ENCODE measurements at regions not wholly inside any gene's neighbourhood (a gene's known extent, or its start where the extent isn't known, plus 50 kb on each side); places are given as distances from the start of the nearest gene placed in this dataset.

GRCh38 chr11:116172156-116172555, 600.6 kb downstream of the BUD13 start:
- Histone ChIP-seq H3K4me3 (ENCODE audit: low read length) (no peak overlapping the region), H3K9ac (ENCODE audit: extremely low read depth, low read length, poor library complexity, severe bottlenecking) (no peak overlapping the region), H3K27me3 (ENCODE audit: control insufficient read depth, insufficient read depth, low read length, poor library complexity, severe bottlenecking) (peaks cover 36% of the 10 kb centered on the region), H3K4me1 (ENCODE audit: control insufficient read depth, insufficient read depth, low read length) (peaks cover 25% of the 10 kb centered on the region), H3K27ac (ENCODE audit: low read depth, low read length) (no peak overlapping the region), H3K9me3 (ENCODE audit: control insufficient read depth, low read length) (no peaks in the 10 kb centered on the region), H3K36me3 (ENCODE audit: control insufficient read depth, insufficient read depth, low read length) (no peaks in the 10 kb centered on the region)
- Mint-ChIP-seq H3K36me3 (ENCODE audit: low read depth) (no peaks in the 10 kb centered on the region), H3K27me3 (ENCODE audit: insufficient read depth) (peaks cover 51% of the 10 kb centered on the region), H3K27ac (no peak overlapping the region), H3K4me3 (no peak overlapping the region), H3K4me1 (peaks cover 49% of the 10 kb centered on the region), H3K9me3 (no peaks in the 10 kb centered on the region)
- WGBS, 2 experiments (ENCODE audit: insufficient coverage in 1 of 2, insufficient read length in 1 of 2), result 93 to 100% methylated on average over 1 to 3 of the region's 3 CpGs
- DNase-seq, result no peak
- TF ChIP-seq CTCF (conservative IDR thresholded peaks at IDR 0.05), result no peak

- WGBS, 2 experiments (ENCODE audit: insufficient coverage in 1 of 2, insufficient read length in 1 of 2), result 93 to 96% methylated on average over 6 to 9 of the region's 10 CpGs
- Histone ChIP-seq H3K27me3 (ENCODE audit: control insufficient read depth, insufficient read depth, low read length, poor library complexity, severe bottlenecking) (peaks cover 42% of the 10 kb centered on the region), H3K36me3 (ENCODE audit: control insufficient read depth, insufficient read depth, low read length) (no peaks in the 10 kb centered on the region), H3K4me3 (ENCODE audit: low read length) (no peak overlapping the region), H3K4me1 (ENCODE audit: control insufficient read depth, insufficient read depth, low read length) (peaks cover 29% of the 10 kb centered on the region), H3K9me3 (ENCODE audit: control insufficient read depth, low read length) (no peaks in the 10 kb centered on the region), H3K9ac (ENCODE audit: extremely low read depth, low read length, poor library complexity, severe bottlenecking) (no peak overlapping the region), H3K27ac (ENCODE audit: low read depth, low read length) (no peak overlapping the region)
- H3K36me3 Mint-ChIP-seq (ENCODE audit: low read depth), result no peaks in the 10 kb centered on the region
- peaks cover 57% of the 10 kb centered on the region for H3K27me3 Mint-ChIP-seq (ENCODE audit: insufficient read depth)
- no peak overlapping the region for H3K4me3 Mint-ChIP-seq
- H3K9me3 Mint-ChIP-seq, result no peaks in the 10 kb centered on the region
- peak; percentile 43 for DNase-seq
- TF ChIP-seq CTCF (conservative IDR thresholded peaks at IDR 0.05), result no peak
- peaks cover 49% of the 10 kb centered on the region for H3K4me1 Mint-ChIP-seq
- no peak overlapping the region for H3K27ac Mint-ChIP-seq
These were observed 601.3 kb downstream of the BUD13 start for GRCh38 chr11:116171271-116172140.

GRCh38 chr11:116170526-116171120, 602.2 kb downstream of the BUD13 start:
- 71 to 88% methylated on average over 2 to 8 of the region's 8 CpGs for WGBS, 2 experiments (ENCODE audit: insufficient coverage in 1 of 2, insufficient read length in 1 of 2)
- no peaks in the 10 kb centered on the region for H3K36me3 Mint-ChIP-seq (ENCODE audit: low read depth)
- H3K27me3 Mint-ChIP-seq (ENCODE audit: insufficient read depth), result peaks cover 66% of the 10 kb centered on the region
- DNase-seq, result peak; percentile 70
- H3K27me3 ChIP-seq (ENCODE audit: control insufficient read depth, insufficient read depth, low read length, poor library complexity, severe bottlenecking), result peaks cover 51% of the 10 kb centered on the region
- no peaks in the 10 kb centered on the region for H3K9me3 Mint-ChIP-seq
- H3K4me3 ChIP-seq (ENCODE audit: low read length), result no peak overlapping the region
- H3K9me3 ChIP-seq (ENCODE audit: control insufficient read depth, low read length), result no peaks in the 10 kb centered on the region
- peaks cover 45% of the 10 kb centered on the region for H3K4me1 Mint-ChIP-seq
- H3K4me3 Mint-ChIP-seq, result no peak overlapping the region
- H3K27ac ChIP-seq (ENCODE audit: low read depth, low read length), result no peak overlapping the region
- TF ChIP-seq CTCF (conservative IDR thresholded peaks at IDR 0.05), result peak; percentile 74
- H3K9ac ChIP-seq (ENCODE audit: extremely low read depth, low read length, poor library complexity, severe bottlenecking), result no peak overlapping the region
- no peaks in the 10 kb centered on the region for H3K36me3 ChIP-seq (ENCODE audit: control insufficient read depth, insufficient read depth, low read length)
- H3K27ac Mint-ChIP-seq, result no peak overlapping the region
- H3K4me1 ChIP-seq (ENCODE audit: control insufficient read depth, insufficient read depth, low read length), result peaks cover 24% of the 10 kb centered on the region

All from endodermal cell (in vitro differentiated cells).